Esophagus (tissue), 2 donors: ENCODE measurements at regions not wholly inside any gene's neighbourhood (a gene's known extent, or its start where the extent isn't known, plus 50 kb on each side); places are given as distances from the start of the nearest gene placed in this dataset.

Source experiments
- H3K27ac ChIP-seq, 2 donors: one replicate each; pipeline ENCODE4 v1.5.1; 2013; ENCODE audit warnings: low read depth in 2 of 2, mild to moderate bottlenecking in 2 of 2, inconsistent platforms in 1 of 2, low read length in 1 of 2, moderate library complexity in 1 of 2
- H3K27me3 ChIP-seq, 2 donors: one replicate each; pipeline ENCODE4 v1.6.1; 2013; ENCODE audit warnings: low read length in 2 of 2, control low read depth in 1 of 2, mild to moderate bottlenecking in 1 of 2; ENCODE audit not compliant: insufficient read depth in 2 of 2, control insufficient read depth in 1 of 2
- H3K36me3 ChIP-seq, 2 donors: one replicate each; pipeline ENCODE4 v1.6.1; 2013; ENCODE audit warnings: low read length in 1 of 2; ENCODE audit not compliant: control insufficient read depth in 2 of 2, insufficient read depth in 2 of 2
- H3K4me1 ChIP-seq, 2 donors: one replicate each; pipeline ENCODE4 v1.6.1; 2013; ENCODE audit warnings: low read length in 1 of 2; ENCODE audit not compliant: control insufficient read depth in 2 of 2, insufficient read depth in 2 of 2
- H3K4me3 ChIP-seq, 2 donors: one replicate each; pipeline ENCODE4 v1.5.1; 2013; ENCODE audit warnings: low read length in 2 of 2, mild to moderate bottlenecking in 2 of 2, low read depth in 1 of 2, moderate library complexity in 1 of 2
- H3K9me3 ChIP-seq, 2 donors: one replicate each; pipeline ENCODE4 v1.6.1; 2013; ENCODE audit warnings: mild to moderate bottlenecking in 2 of 2, low read depth in 1 of 2, low read length in 1 of 2, moderate library complexity in 1 of 2; ENCODE audit not compliant: control insufficient read depth in 2 of 2, insufficient read depth in 1 of 2
- WGBS, 2 donors: extraction: QIAGEN DNeasy Blood & Tissue Kit; methylation state at CpG; one replicate each; pipeline ENCODE4 v1.1.7; 2013; 5-methylcytosine and 5-hydroxymethylcytosine counted together
- donor health status: healthy with polysubstance abuse.
- donor health status: Bipolar disorder and iron deficiency.

- 69 to 77% methylated on average over 2 of the region's 2 CpGs for WGBS, 2 donors
- no peak overlapping the region for H3K27ac ChIP-seq
- H3K4me1 ChIP-seq, result no peaks in the 10 kb centered on the region
- no peaks in the 10 kb centered on the region for H3K36me3 ChIP-seq
- H3K4me3 ChIP-seq, result no peak overlapping the region
- peaks cover 0 to 2% of the 10 kb centered on the region in 2 donors for H3K9me3 ChIP-seq
- no peaks in the 10 kb centered on the region for H3K27me3 ChIP-seq
Observed at GRCh38 chr6:4574007-4574406, 202.2 kb upstream of the CDYL start.

- 93 to 99% methylated on average over 2 of the region's 2 CpGs for WGBS, 2 donors
- Histone ChIP-seq H3K4me3 (no peak overlapping the region), H3K27ac (no peak overlapping the region), H3K27me3 (no peaks in the 10 kb centered on the region), H3K9me3 (peaks cover 0 to 2% of the 10 kb centered on the region in 2 donors), H3K36me3 (no peaks in the 10 kb centered on the region), H3K4me1 (no peaks in the 10 kb centered on the region)
Observed at GRCh38 chr6:4571011-4571410, 205.2 kb upstream of the CDYL start.

GRCh38 chr6:4568138-4568537 is 208.1 kb upstream of the CDYL start:
- Histone ChIP-seq H3K9me3 (peaks cover 0 to 2% of the 10 kb centered on the region in 2 donors), H3K4me3 (no peak overlapping the region), H3K27ac (no peak overlapping the region), H3K36me3 (no peaks in the 10 kb centered on the region), H3K27me3 (no peaks in the 10 kb centered on the region), H3K4me1 (no peaks in the 10 kb centered on the region)
- 68 to 92% methylated on average over 5 of the region's 5 CpGs for WGBS, 2 donors

GRCh38 chr6:4567141-4567540 is 209.1 kb upstream of the CDYL start:
- Histone ChIP-seq H3K27me3 (no peaks in the 10 kb centered on the region), H3K27ac (no peak overlapping the region), H3K36me3 (no peaks in the 10 kb centered on the region), H3K9me3 (peaks cover 0 to 2% of the 10 kb centered on the region in 2 donors), H3K4me1 (no peaks in the 10 kb centered on the region), H3K4me3 (no peak overlapping the region)
- 64 to 67% methylated on average over 3 of the region's 3 CpGs for WGBS, 2 donors

GRCh38 chr6:4565301-4566250 is 210.6 kb upstream of the CDYL start:
- H3K4me1 ChIP-seq, result no peaks in the 10 kb centered on the region
- WGBS, 2 donors, result 85 to 93% methylated on average over 17 of the region's 17 CpGs
- no peaks in the 10 kb centered on the region for H3K36me3 ChIP-seq
- no peak overlapping the region for H3K27ac ChIP-seq
- peaks cover 0 to 2% of the 10 kb centered on the region in 2 donors for H3K9me3 ChIP-seq
- no peak overlapping the region for H3K4me3 ChIP-seq
- no peaks in the 10 kb centered on the region for H3K27me3 ChIP-seq

GRCh38 chr6:4564801-4565271 is 211.4 kb upstream of the CDYL start:
- no peaks in the 10 kb centered on the region for H3K9me3 ChIP-seq
- no peaks in the 10 kb centered on the region for H3K27me3 ChIP-seq
- H3K36me3 ChIP-seq, result no peaks in the 10 kb centered on the region
- no peaks in the 10 kb centered on the region for H3K4me1 ChIP-seq
- no peak overlapping the region for H3K4me3 ChIP-seq
- WGBS, 2 donors, result 42 to 43% methylated on average over 6 of the region's 6 CpGs
- H3K27ac ChIP-seq, result no peak overlapping the region

GRCh38 chr6:4563877-4564276 is 212.3 kb upstream of the CDYL start:
- H3K4me3 ChIP-seq, result no peak overlapping the region
- WGBS, 2 donors, result 82 to 94% methylated on average over 4 of the region's 4 CpGs
- no peaks in the 10 kb centered on the region for H3K27me3 ChIP-seq
- no peaks in the 10 kb centered on the region for H3K9me3 ChIP-seq
- H3K27ac ChIP-seq, result no peak overlapping the region
- no peaks in the 10 kb centered on the region for H3K36me3 ChIP-seq
- no peaks in the 10 kb centered on the region for H3K4me1 ChIP-seq

GRCh38 chr6:4563156-4563555 is 213.0 kb upstream of the CDYL start:
- Histone ChIP-seq H3K4me1 (no peaks in the 10 kb centered on the region), H3K36me3 (no peaks in the 10 kb centered on the region), H3K27me3 (no peaks in the 10 kb centered on the region), H3K9me3 (no peaks in the 10 kb centered on the region), H3K4me3 (no peak overlapping the region), H3K27ac (no peak overlapping the region)
- WGBS, 2 donors, result 69 to 75% methylated on average over 5 of the region's 5 CpGs

GRCh38 chr6:4561773-4562400 is 214.3 kb upstream of the CDYL start:
- Histone ChIP-seq H3K4me1 (no peaks in the 10 kb centered on the region), H3K9me3 (no peaks in the 10 kb centered on the region), H3K36me3 (no peaks in the 10 kb centered on the region), H3K4me3 (no peak overlapping the region), H3K27ac (no peak overlapping the region), H3K27me3 (no peaks in the 10 kb centered on the region)
- WGBS, 2 donors, result 92 to 94% methylated on average over 6 of the region's 6 CpGs
